ENCODE measurements at regions not wholly inside any gene's neighbourhood (a gene's known extent, or its start where the extent isn't known, plus 50 kb on each side); places are given as distances from the start of the nearest gene placed in this dataset.

GRCh38 chr5:42309865-42310264, 113.4 kb upstream of the GHR start:
- no peak for DNase-seq (ENCODE audit: low spot score)
- H3K27me3 ChIP-seq (ENCODE audit: control insufficient read depth in 4 of 4, insufficient read depth in 4 of 4, low read length in 3 of 4), result no peaks in the 10 kb centered on the region
- TF ChIP-seq MAX (IDR thresholded peaks at IDR 0.05), result no peak
- TF ChIP-seq NR2F2 (IDR thresholded peaks at IDR 0.05), result no peak
- TF ChIP-seq HNF4G (IDR thresholded peaks at IDR 0.05), result no peak
- no peak for TF ChIP-seq RXRA (IDR thresholded peaks at IDR 0.05)
- no peak for TF ChIP-seq HNF4A (conservative IDR thresholded peaks at IDR 0.05)
- TF ChIP-seq ZBTB33 (IDR thresholded peaks at IDR 0.05), result no peak
- no peak for TF ChIP-seq SP1 (IDR thresholded peaks at IDR 0.05)
- TF ChIP-seq ATF3 (IDR thresholded peaks at IDR 0.05), result no peak
- TF ChIP-seq REST (IDR thresholded peaks at IDR 0.05), result no peak
- TF ChIP-seq CTCF (IDR thresholded peaks at IDR 0.05; ENCODE audit: low read depth, low read length, missing input control), result no peak
- no peak for TF ChIP-seq JUND (IDR thresholded peaks at IDR 0.05)
- no peak for TF ChIP-seq RAD21 (IDR thresholded peaks at IDR 0.05)
- TF ChIP-seq YY1 (IDR thresholded peaks at IDR 0.05), result no peak
- no peak for TF ChIP-seq EGR1 (IDR thresholded peaks at IDR 0.05; ENCODE audit: low read depth in 2 of 2)
- TF ChIP-seq GABPA (IDR thresholded peaks at IDR 0.05 in 1 of 2, conservative IDR thresholded peaks at IDR 0.05 in 1 of 2), result no peak
- no peak for TF ChIP-seq FOXA1 (IDR thresholded peaks at IDR 0.05)
- no peak for TF ChIP-seq TAF1 (conservative IDR thresholded peaks at IDR 0.05)
- TF ChIP-seq FOXA2 (IDR thresholded peaks at IDR 0.05), result no peak
- no peaks in the 10 kb centered on the region for H3K9me3 ChIP-seq (ENCODE audit: control insufficient read depth in 4 of 4, low read length in 3 of 4)
- H3K36me3 ChIP-seq (ENCODE audit: control insufficient read depth in 4 of 4, insufficient read depth in 3 of 4, low read depth in 1 of 4, low read length in 3 of 4), result no peaks in the 10 kb centered on the region
- H3K4me3 ChIP-seq (ENCODE audit: low read depth in 1 of 3, low read length in 3 of 3), result no peak overlapping the region
- no peaks in the 10 kb centered on the region for H3K4me1 ChIP-seq (ENCODE audit: control insufficient read depth in 4 of 4, insufficient read depth in 4 of 4, low read length in 3 of 4)
- no peak overlapping the region for H3K9ac ChIP-seq (ENCODE audit: low read depth in 1 of 2, low read length in 2 of 2)
- H3K27ac ChIP-seq (ENCODE audit: low read depth in 1 of 2, low read length in 2 of 2), result no peak overlapping the region

All from liver (tissue), 7 donors.